MM.1S (cell line): ENCODE measurements at regions not wholly inside any gene's neighbourhood (a gene's known extent, or its start where the extent isn't known, plus 50 kb on each side); places are given as distances from the start of the nearest gene placed in this dataset.

Source experiments
- CTCF ChIP-seq: fragments of 300-600 bp; sonication (generic); IDR thresholded peaks from 2 replicates; pipeline ENCODE4 v1.5.1; 2016; ENCODE audit warnings: antibody characterized with exemption, low read length, mixed read lengths
- EZH2 ChIP-seq: fragments of 300-600 bp; sonication (generic); optimal IDR thresholded peaks from 2 replicates; pipeline ENCODE3; 2017; ENCODE audit warnings: low read depth, mild to moderate bottlenecking, antibody characterized with exemption, low read length, mixed read lengths

GRCh38 chr21:28554660-28555475 is 437.8 kb downstream of the LTN1 start:
- no peak for TF ChIP-seq CTCF
- TF ChIP-seq EZH2: no peak
